NCI-H128 (cell line): ENCODE measurements at regions not wholly inside any gene's neighbourhood (a gene's known extent, or its start where the extent isn't known, plus 50 kb on each side); places are given as distances from the start of the nearest gene placed in this dataset.
A peak's percentile ranks its signal among the peaks of the same experiment; 100 is the strongest.
"Not testable (repeated sequence)": the region's sequence is repeated elsewhere in the genome, so short reads cannot be mapped to it uniquely, and the experiment has no call there.

Source experiments
- DNase-seq: peaks from one replicate; lab custom pipeline; 2025; ENCODE audit not compliant: unreplicated experiment; lab: John Stamatoyannopoulos, UW

DNA sequence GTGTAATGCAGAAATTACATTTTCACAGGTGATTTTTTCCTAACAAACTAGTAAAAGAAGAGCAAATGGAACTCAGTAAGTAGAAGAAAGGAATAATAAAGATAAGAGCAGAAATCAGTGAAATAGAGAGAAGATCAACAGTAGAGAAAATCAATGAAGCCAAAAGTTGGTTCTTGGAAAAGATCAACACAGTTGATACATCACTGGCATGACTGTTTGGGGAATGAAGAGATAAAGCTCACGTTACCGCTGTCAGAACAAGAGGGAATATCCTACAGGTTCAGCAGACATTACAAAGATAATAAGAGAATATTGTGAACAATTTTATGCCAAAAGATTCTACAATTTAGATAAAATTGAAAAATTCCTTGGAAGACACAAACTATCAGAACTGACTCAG lies 146.4 kb downstream of the ACTR3B start:
- no peak for DNase-seq

DNA sequence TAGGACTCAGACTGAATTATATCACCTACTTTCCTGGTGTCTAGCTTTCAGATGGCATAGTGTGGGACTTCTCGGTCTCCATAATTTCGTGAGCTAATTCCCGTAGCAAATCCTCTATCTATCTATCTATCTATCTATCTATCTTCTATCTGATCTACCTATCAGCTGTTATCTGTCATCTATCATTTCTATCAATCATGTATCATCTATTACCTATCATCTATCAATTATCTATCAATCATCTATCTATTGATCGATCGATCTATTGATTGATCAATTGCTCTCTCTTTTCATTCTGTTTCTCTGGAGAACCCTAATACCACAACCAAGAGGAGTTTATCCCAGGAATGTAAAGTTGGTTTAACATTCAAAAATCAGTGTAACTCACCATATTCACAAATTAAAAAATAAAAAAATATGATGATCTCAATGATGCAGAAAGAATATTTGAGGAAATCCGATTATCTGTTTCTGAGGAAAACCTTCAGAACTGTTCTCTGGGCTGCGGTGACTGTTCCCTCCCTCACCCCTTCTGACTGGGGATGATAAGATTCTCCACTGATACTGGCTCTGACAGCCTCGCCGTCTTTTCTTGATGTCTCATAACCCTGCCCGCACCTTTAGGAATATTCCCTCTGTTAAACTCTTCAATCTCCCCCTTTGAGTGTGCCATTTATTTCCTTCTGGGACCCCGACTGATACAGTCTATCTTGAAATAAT lies 147.7 kb downstream of the ACTR3B start:
- DNase-seq = no peak

DNA sequence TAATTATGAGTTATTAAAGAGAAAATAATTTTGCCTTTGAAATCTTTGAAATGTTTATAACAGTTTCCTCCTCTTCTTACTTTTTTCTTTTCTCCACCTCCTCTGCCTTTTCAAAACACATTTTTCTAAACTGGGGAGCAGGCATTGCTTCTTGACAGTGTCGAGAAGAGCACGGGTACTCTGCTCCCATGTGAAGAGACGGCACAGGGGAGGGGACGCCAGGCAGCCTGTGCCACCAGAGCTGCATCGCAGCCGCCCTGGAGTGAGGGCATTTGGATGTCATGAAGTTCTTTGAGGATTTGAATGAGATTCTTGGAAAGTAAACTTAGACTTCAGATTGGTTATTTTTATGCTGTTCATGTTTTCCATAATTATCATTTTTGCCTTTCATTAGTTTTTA lies 149.7 kb downstream of the ACTR3B start:
- no peak for DNase-seq

DNA sequence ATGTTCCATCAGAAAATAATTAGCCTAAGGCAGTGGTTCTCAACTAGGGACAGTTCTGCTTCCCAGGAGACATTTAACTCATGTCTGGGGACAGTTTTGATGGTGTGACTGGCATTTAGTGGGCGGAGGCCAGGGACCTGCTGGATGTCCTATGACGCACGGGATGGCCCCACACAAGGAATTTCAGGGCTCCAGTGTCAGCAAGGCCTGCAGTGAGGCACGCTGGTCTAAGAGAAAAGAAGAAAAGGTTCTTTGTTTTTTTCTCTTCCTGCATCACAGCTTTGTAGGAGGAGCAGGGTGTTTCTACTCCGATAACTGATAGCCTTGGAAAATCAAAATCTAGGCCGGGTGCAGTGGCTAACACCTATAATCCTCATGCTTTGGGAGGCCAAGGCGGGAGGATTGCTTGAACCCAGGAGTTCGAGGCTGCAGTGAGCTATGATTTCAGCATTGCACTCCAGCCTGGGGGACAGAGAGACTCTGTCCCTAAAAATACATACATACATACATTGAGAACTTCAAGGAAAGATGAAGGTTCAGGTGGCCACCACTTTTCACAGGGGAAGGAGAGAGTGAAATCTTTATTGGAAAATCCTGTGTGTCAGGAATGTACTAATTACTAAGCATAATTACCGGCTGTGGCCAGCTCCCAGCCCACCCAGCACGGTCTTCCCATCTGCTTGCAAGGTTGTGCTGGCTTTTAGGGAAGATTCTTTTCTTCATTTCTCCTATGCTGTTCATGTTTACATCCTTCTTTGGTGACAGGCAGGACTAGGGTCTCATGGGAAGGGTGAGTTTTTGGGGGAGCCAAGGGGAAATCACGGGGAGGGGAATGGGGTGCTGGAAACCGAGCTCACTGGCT lies 150.4 kb downstream of the ACTR3B start:
- no peak for DNase-seq

DNA sequence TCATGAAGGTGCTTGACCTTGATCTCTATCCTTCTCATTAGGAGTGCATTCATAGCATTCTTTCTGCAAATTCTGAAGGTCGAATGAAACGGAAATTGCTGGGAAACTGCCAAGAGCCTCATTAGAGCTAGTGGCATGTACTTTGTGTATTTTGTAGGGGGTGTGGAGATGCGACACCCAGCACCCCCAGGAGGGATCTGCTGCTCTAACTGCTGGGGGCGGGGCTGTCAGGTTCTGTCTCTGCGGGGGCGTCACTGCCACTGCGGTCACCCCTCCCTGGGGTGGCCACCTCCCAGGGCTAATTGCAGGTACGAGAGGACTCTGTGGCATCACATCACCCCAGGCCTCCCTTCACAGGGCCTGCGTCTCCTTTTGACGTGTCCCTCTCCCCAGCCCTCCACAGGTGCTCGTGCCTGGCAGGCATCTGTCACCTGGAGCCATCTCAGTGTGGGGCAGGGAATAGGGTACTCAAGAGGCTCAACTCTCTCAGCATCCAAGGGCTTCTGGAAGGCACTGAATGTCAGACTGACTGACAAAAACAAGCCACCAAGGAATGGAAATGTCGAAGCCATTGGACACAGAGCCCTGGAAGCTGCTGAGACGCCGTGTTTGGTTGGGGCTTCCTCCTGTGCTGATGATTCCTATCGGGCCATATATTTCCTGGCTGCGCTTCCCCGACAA lies 151.1 kb downstream of the ACTR3B start:
- DNase-seq = no peak

DNA sequence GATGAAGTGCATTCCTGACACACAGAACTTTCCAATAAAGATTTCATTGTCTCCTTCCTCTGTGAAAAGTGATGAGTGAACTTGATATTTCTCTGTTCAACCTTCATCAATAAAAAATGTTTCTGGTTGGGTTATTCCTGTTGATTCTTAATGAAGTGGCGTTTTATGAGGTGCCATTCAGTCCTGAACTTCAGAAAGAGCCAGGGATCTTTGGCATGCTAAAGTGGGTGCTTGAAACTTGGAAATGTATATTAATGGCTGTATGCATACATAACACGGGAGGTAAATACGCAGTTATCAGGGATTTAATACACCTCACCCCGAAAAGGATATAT lies 151.6 kb downstream of the ACTR3B start:
- DNase-seq = no peak

DNA sequence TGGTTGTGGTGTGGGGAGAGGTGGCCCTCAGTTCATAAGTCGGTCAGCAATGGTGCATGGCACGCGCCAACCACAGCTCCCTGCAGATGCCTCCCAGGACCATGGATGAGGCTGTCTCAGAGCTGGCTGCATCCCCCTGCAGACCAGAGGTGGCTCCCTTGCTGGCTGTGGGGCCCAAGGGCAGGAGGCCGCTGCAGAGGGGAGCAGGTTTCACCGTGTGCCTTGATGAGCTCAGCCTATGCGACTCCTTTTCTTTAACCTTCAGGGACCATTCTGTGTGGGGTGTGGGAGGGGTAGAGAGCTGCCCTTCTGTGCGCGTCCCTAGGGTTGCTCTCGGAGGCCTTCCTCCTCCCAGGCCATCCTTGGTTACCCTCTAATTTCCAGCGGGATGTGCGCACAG lies 152.4 kb downstream of the ACTR3B start:
- no peak for DNase-seq

DNA sequence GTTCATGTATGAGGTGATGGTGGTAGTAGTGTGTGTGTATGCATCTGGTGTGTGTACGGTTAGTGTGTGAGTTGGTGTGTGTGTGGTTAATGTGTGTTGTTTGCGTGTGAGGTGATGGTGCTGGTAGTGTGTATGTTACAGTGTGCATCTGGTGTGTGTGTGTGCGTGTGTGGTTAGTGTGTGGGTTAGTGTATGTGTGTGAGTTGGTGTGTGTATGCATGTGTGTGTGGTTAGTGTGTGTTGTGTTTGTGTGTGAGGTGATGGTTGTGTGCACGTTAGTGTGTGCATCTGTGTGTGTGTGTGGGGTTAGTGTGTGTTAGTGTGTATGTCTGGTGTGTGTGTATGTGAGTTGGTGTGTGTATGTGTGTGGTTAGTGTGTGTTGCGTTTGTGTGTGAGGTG lies 153.0 kb downstream of the ACTR3B start:
- no peak for DNase-seq

DNA sequence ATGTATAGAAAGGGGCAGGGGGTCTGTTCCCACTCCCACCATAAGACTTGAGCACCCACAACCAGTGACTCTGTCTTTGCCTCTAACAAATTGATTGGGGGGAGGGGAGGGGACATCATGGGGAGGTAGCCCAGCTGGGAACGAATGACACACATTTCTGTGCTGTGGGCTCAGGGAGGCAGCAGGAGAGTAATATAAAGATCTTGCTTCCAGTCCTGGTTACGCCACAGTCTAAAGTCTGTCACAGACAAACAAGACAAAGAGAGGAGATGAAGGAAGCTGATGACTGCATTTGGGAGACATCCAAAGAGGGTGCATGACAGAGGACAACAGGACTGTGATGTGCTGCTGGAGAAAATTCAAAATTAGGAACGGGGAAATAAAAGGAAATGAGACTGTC lies 153.9 kb downstream of the ACTR3B start:
- no peak for DNase-seq

DNA sequence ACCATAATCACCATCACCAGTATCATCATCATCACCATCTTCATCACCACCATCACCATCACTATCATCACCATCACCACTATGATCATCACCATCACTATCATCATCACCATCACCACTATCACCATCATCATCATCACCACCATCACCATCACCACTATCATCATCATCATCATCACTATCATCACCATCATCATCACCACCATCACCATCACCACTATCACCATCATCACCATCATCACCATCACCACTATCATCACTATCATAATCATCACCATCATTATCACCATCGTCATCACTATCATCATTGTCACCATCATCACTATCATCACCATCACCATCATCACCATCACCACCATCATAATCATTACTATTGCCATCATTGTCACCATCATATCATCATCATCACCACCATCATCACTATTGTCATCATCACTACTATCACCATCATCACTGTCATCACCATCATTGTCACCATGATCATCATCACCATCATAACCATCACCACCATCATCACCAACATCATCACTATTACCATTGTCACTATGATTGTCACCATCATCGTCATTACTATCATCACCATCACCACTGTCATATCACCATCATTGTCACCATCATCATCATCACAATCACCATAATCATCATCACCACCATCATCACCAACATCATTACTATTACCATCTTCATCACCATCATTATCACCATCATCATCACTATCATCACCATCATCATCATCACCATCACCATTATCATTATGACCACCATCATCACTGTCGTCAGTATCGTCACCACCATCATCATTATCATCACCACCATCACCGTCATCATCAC lies 154.7 kb downstream of the ACTR3B start:
- DNase-seq = no peak

DNA sequence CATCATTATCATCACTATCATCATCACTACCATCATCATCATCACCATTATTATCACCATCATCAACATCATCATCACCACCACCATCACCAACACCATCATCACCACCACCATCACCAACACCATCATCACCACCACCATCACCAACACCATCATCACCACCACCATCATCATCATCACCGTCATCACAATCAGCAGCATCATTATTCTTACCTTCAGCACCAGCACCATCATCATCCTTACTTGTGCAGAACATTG lies 155.2 kb downstream of the ACTR3B start:
- not testable (repeated sequence) for DNase-seq

DNA sequence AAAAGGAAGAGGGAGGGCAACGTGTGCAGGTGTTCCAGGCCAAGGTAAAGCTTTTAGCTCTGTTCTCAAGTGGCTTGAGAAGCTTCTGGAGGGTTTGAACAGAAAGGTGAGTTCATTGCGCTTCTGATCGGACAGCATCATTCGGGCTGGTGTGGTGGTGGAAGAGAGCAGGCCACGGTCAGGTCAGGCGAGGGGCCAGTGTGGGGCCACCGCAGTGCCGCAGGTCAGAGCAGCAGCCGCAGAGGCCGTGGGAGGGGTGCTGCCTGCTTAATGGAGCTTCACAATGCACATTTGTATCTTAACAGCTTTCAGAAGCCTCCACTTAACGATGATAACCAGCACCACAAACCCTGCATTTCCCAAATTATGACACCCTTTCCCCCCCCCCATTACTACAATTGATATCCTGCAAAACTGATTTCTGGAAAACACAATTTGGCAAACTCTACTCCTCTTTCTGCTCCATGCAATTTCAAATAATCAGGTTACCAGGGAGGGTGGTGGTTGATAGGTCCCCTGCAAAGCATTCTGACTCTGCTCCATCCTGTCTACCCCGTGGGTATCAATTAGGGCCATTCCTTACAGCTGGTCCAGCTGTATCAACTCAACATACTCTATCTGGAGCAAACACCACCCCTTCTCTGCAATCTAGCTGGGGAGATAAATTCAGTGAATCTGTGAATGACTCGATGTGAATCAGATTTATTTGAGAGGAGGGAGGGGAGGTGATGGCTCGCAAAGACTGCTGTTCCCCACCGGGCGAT lies 162.9 kb downstream of the ACTR3B start:
- no peak for DNase-seq

DNA sequence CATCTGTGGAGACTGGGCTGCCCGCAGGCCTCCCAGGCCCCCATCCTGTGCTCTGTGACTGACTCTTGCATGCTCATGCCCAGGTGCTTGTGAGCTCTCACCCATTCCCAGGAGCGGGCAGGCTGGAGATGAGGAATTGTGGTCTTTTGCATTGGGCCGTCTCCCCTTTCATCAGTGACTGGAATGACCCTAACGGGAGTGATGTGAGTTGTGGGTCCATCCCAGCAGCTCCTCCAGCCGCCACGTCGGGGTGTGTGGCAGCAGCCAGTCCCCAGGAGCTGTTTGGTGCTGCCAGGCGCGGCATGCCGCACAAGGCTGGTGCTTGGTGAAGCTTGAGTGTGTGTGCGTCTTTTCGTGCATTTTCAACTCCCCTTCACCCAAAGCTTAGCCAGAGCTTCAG lies 164.2 kb downstream of the ACTR3B start:
- no peak for DNase-seq

DNA sequence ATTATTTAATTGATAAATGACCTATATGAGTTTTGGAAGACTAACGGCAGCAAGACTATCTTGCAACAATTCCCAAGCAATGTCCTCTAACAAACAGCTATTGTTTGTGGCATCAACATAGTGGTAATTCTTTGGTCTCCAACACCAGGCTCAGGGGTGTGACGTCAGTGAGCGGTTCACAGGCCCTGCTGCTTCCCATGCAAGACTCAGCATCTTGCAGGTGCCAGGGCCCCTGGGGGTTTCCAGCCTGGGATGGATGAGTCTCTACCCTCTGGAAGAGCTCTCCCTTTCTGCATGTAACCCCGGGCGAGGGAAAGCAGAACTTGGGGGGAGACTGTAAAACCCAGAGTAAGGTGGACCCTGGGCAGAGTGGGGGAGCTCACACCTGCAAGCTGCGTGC lies 164.7 kb downstream of the ACTR3B start:
- no peak for DNase-seq

DNA sequence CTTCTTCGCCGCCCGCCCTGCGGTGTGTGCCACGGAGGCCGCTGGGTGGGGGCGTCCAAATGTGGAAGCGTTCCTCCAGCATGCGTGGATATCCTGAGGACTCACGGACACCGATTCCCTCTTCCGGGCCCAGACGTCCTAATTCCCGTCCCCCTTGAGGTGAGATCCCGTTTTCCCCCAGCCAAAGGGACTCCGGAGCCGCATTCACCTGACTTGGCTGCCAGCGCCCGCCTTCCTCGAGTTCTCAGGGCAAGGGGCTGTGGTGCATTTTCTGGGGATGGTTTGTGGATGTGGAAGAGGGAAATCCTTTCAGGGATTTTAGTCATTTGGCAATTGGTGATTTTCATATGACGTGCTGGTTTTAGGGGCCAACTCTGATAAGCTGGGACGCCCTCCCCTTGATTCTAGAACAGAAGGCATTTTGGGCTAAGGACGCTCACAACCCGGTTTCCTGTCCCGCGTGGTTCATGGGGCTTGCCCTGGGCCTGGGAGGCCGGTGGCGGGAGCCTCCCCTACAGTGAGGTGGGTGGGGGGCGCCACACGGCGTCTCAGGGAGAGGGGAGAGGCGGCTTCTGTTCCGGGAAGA lies 165.4 kb downstream of the ACTR3B start:
- no peak for DNase-seq

DNA sequence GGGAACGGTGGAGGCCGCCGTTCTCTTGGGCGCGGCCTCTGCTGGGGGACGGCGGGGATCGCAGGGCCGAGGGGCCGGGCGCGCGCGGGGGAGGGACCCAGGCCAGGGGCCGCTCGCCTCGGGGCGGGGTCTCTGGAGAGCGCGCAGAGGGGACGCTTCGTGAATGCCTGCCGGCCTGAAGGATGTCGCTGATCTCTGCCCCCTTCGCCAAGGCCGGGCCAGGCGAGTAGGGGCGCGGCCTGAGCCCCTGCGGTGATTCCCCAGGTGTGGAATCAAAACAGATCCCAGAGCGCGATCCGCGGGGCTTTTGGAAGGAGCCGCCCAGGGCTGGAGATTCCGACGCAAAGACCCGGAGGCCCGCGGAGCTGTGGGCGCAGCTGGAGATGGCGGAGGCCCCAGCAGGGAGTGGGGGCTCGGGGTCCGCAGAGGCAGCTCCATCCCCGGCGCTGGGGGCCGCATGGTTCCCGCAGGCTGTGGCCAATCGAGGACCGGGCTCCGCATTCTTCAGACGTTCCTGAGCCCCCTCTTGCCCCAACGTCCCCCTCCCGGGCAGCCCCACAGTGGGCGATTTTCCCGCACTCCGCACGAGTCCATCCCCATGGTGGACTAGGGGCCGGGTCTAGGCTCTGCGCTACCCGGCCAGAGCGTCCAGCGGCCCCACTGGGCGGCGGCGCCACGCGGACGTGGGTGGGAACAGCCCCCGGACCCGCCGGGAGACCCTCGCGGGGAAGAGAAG lies 166.0 kb downstream of the ACTR3B start:
- no peak for DNase-seq

DNA sequence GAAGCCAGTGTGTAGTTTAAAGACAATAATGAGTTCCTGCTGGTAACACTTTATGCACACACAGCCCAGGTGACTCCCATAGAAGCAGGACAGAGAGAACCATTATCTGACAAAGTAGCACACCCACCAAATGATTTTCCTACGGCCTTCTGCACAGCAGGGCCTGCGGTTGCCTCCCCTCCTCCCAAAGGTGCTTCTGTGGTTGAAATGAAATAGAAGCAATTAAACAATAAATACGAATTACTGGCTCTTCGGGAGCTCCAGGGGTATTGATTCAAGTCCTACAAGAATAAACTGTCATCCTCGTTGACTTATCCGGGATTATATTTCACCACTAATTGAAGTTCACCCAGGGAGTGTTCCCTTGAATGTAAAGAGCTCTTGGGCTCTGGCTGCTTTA lies 172.1 kb downstream of the ACTR3B start:
- peak; percentile 61 for DNase-seq

DNA sequence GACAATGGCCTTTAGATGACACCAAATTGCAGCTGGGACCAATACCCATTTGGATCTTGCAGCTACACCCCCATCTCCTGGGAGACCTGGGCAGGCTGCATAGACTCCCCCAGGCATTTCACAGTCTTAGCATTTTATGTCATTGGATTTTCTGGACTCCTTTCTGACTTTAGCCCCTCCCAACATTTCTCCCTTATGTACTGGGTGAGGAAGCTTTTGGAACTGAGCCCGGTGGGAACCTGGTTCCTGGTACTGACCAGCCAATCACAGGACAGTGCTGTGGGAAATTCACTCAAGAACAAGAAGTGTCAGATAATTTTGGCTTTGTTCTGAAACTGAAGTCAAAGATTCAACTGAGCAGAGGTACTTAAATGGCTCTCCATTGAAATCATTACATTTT lies 177.7 kb downstream of the ACTR3B start:
- no peak for DNase-seq

DNA sequence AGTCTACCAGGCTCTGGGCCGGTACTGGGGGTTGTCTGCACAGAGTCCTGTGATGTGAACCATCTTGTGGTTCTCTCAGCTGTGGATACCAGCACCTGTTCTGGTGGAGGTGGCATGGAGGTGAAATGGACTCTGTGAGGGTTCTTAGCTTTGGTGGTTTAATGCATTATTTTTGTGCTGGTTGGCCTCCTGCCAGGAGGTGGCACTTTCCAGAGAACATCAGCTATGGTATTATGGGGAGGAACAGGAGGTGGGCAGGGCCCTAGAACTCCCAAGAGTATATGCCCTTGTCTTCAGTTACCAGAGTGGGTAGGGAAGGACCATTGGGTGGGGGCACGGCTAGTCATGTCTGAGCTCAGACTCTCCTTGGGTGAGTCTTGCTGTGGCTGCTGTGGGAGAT lies 187.1 kb downstream of the ACTR3B start:
- not testable (repeated sequence) for DNase-seq

DNA sequence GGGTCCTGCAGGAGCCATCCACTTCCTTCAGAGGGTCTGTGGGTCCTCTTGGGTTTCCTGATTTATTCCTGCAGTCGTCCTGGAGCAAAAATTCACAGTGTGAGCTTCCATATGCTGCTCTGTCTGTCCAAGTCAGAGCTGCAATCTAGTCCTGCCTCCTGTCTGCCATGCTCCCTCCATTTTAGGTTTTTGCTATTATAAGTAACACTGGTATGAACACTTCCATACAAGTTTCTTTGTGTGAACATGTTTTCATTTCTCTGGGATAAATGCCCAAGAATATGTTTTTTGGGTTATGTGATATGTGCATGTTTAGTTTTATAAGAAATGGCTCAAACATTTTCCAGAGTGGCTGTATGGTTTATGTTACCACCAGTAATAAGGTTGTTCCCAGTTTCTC lies 188.1 kb downstream of the ACTR3B start:
- DNase-seq = no peak
